Stimulated activated CD8-positive, alpha-beta memory T cell treated with anti-CD3 and anti-CD28 coated beads, Interleukin-7, amount 100 ng/mL, for 24 hours (primary cell): ENCODE measurements at regions not wholly inside any gene's neighbourhood (a gene's known extent, or its start where the extent isn't known, plus 50 kb on each side); places are given as distances from the start of the nearest gene placed in this dataset.

Experiments
- DNase-seq: peaks from one replicate; pipeline ENCODE4 v3.0.0-alpha.2; 2020; ENCODE audit warnings: low read depth

DNA sequence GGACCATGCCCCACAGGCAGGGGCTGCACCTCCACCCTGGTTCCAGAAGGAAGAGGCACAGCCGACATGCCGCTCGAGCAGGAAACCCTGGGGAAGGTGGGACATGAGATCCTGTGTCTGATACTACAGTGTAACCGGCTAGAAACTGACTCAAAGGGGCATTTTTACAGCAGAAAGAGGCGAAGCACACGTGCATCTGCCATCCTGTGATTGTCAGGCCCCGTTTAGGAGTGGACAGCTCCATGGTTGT is 62.7 kb downstream of the SIK1 start:
- DNase-seq, result no peak

DNA sequence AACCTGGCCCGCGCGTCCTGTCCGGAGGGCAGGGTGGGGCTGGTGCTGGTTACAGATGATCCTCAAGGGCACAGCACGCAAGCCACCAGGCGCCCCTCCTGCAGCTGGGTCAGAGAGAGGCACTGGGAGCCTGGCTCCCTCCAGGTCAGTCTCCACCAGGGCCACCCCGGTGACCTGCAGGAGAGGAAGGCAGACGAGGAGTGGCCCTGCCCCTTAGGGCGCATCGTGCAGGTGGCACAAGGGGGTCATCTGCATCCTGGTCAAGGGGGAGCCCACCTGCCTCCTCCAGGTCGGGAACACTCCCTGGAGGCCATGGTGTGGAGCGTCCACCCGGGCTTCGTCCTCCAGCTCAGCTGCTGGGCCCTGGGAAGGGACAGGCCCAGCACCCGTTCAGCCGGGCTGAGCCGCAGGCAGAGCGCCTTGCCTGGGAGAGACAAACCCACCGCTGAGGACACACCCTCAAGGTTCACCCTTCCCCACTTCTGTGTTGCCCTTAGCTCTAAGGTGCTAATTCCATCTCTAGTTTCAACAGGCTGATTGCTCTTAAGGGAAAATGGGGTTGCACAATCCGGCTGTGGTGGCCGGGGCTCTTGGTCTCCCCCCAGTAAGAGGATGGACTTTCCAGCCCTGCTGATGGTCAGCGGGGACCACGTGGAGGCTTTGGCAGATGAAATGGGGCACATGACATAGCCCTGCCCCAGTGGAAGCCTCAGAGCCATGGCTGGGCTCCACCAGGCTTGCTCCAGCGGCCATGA is 63.2 kb downstream of the SIK1 start:
- no peak for DNase-seq

DNA sequence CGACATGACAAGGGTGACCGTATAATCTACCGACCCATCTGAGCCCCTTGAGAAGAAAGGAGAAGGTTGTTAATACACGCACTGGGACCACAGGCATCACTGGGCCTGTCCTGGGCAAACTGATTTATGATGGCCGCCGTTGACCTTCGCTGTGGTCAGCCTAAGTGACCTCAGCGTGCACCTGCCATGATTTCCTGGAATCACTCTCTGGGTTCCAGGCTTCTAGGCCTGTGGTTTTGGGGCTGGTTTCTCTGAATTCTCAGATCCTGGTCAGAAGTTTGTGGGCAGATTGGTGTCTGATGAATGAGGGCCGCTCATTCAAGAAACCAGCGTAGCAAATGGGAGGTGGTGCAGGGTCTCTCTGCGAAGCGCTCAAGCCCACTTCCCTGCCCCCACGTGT is 64.0 kb downstream of the SIK1 start:
- no peak for DNase-seq

- peak; percentile 35 for DNase-seq
Measured at GRCh38 chr21:43362321-43362791, 64.6 kb downstream of the SIK1 start.

DNA sequence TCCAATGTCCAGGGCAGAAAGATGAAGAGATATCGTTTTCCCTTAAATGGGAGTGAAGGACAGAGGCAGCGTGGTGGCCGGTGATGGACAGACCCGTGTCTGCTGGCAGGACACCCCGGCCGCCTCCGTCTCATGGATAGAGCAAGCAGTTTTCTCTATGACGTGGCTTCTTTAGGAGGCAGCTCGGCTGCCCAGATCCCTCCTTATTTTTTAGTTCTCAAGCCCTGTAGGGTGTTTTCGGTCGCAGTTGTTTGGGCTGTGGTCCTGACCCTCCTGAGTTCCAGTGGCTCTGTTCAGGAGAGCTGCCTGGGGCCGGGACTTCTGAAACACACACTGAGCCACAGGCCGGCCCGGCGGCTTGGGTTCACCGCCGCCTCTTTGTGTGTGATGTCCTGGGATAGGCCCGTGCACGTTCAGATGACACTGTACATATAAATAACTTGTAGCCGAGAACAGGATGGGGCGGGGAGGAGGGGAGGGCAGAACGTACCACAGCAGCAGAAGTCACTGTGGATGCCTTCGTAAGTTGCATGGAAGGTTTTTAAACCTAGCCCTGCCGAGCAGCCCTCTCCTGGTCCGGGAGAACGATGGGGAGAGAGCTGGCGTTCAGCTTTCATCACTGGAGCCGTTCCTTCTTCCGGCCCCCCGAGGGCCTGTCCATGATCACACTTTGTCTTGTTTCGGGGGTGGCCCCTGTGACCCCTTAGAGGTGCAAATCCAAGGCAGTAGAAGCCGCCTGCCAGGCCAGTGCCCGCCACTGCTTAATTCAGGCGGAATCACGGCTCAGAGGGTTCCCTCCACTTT is 65.2 kb downstream of the SIK1 start:
- DNase-seq, result no peak

- DNase-seq, result no peak
Measured at GRCh38 chr21:43361127-43361492, 65.8 kb downstream of the SIK1 start.

DNA sequence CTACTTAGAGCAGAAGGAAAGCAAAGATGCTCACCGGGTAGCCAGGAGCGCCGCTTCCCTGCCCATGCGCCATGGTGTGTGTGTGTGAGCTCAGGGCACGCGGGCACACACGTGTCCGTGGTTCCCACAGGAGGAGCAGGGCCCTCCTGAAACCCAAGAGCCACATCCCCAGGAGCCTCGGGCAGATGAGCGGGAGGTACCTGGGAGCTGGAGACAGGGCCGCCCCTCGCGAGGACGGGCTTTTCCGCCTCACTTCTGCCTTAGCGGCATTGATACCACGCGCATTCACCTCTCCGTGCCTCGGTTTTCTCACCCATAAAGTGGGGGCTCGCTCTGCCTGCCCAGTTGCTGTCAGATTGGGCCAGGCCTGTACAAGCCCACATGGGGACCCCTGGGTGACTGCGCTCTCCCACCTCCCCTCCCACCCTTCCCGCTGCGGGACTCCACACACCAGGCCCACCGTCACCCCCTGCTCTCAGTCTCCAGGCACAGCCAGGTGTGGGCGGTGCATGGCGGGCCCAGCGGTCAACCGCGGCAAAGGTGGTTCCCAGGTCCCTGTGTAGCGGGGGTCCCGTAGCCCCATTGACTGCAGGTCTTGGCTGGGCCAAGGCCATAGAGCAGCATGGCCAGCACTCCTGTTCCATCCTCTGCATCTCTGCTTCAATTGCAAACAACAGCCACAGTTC is 66.3 kb downstream of the SIK1 start:
- DNase-seq, result no peak

DNA sequence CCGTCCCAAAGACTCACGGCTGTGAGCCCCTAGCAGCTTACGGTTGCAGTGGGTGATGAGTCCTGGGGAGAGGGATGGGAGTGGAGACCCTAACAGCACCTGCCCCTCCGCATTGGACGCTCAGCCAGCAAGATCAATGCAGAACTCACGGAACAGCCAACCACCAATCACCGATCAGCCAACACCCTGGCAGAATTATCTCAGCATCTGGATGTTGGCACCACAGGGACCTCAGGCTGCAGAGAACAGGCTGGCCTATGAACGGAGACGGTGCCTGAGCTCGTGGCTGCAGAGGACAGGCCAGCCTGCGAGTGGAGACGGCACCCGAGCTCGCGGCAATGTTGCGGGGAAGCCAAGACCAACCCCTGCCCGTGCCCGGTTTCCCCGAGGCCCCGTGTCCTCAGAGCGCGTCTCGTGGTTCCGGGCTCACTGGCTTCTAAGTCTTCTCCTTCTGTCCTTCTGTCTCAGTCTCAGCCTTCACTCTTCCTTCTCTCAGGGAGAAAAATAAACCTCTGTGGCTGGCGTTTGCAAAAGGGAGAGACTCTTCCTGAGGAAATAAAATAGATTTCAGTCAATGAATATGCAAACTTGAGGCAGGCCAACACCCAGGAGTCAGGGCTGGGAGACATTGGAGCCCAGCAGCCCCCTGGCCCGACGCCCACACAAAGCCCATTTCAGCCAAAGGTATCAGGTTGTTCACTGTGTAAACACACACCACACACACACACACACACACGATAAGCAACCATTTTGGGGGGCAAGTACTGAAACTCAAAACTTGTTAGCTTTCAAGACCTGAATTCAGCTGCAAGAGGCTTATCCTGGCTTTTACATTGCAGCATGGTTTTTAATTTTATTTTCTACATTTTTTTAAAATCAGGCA is 67.8 kb downstream of the SIK1 start:
- DNase-seq, result no peak

DNA sequence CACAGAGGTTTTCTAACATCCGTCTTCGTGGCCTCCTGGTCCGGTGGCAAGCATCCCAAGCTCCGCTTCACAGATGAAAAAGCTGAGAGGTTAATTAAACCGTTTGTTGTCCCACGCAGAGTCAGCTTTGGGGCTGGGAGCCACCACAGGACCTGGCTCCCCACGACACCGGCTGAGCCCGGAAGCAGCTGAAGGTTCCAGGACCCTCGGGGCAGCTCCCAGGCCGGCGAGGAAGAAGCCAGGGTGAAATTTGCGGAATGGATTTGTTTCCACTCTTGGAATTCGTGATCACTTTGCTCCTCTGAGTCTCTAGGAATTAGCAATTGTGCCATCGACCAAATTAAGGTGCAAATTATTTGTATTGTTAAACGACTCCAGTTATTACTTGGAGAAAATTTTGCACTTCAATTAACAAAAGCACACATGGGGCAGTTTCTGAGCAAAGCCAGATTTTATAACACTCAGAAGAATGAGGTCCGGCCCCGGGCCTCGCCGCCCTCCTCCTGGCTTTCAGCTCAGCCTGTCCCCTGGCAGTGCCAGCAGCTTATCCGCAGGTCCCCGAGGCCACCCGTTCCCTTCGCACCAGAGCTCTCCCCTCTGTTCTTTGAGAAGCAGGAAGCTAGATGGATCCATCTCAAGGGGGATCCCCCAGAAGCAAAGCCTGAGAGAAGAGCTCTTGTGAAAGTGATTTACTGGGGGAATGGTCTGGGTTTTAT is 69.1 kb downstream of the SIK1 start:
- no peak for DNase-seq

DNA sequence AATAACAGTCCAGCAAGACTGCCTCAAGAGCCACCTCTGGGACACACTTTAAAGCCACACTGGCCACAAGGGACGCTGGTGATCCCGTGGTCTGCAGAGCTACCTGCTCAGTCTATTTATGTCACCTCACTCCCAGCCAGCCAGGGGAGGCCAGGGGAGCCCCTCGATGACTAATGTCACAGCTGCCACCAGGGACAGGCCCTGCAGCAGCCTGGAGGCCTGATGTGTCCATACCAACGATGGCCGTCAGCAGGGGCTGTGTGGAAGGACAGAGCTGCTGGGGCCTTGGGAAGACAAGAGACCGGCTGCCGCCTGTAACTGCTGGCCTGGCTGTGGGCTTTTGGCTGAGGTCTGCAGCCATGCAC is 71.0 kb downstream of the SIK1 start:
- no peak for DNase-seq

DNA sequence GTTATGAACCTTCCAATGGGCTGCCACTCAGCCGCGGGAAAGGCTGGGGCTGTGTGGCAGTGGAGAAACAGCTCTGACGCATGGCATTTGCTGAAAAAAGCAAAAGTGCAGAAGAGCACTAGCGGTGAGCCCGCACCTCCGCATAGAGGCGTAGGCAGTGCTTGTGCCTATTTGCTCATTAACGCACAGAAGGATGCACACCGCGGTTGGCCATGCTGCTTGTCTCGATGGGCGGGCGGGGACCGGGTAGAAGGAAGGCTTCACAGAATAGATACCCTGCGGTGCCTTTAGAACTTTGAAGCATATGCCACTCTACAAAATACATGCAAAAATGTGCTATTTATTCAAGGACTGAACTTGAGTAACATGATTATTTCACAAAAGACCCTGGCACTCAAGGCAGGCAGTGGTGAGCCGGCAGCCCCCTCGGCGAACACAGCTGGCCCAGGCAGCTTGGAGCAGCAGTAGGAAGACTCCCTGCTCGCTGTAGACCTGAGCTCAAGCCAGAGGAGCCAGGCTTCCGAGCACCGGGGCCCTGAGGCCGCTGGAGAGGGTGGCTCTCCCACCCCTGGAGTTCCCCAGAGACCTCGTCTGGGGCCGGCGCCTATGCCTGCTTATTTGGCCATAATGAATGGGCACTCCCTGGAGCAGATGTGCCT is 71.5 kb downstream of the SIK1 start:
- no peak for DNase-seq

DNA sequence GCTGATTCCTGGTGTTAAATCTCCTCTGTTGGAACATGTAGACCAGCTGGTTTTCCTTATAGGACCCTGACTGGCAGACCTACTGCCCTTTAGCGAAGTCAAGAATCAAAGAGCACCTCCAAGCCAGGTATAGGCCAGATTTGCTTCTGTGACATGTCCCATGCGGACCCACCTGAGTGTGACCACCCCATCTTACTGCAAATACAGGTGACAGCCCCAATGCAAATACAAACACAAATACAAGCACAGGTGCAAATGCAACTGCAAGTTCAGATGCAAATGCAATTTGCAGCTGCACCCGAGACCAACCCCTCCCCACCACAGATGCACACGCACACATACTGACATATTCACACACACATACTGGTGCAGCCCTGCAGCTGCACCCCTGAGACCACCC is 72.3 kb downstream of the SIK1 start:
- DNase-seq, result no peak

- DNase-seq, result no peak
Measured at GRCh38 chr21:43354026-43354420, 72.9 kb downstream of the SIK1 start.

DNA sequence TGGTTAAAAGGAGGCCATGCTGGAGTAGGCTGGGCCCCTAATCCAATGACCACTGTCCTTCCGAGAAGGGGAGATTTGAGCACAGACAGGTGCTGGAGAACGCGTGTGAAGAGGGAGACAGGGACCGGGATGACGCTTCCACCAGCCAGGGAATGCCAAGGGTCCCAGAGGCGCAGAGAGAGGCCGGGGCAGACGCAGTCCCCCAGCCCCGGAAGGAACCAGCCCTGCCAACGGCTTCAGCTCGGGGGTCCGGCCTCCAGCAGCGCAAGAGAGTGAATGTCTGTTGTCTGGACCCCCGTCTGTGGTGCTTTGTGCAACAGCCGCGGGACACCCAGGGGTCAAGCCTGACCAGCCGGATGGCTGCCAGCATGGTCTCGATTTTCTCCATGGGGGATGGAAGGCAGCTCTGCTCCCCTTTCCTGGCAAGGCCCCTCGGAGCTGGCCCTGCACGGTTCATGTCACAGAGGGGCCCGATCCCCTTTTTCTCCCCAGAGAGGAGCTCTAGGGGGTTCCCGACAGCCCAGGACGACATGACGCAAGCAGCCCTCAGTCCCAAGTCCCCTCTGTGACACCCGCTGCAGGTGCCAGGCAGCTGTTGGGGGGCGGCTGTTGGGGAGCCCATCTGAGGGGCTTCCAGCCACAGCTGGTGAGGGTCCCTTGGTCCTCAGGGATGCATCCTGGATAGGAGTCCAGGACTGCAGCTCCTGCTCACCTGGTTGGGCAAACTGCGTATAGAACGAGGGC is 73.5 kb downstream of the SIK1 start:
- no peak for DNase-seq

- DNase-seq, result no peak
Measured at GRCh38 chr21:43352568-43353281, 74.2 kb downstream of the SIK1 start.

- DNase-seq, result no peak
Measured at GRCh38 chr21:43352154-43352537, 74.8 kb downstream of the SIK1 start.

DNA sequence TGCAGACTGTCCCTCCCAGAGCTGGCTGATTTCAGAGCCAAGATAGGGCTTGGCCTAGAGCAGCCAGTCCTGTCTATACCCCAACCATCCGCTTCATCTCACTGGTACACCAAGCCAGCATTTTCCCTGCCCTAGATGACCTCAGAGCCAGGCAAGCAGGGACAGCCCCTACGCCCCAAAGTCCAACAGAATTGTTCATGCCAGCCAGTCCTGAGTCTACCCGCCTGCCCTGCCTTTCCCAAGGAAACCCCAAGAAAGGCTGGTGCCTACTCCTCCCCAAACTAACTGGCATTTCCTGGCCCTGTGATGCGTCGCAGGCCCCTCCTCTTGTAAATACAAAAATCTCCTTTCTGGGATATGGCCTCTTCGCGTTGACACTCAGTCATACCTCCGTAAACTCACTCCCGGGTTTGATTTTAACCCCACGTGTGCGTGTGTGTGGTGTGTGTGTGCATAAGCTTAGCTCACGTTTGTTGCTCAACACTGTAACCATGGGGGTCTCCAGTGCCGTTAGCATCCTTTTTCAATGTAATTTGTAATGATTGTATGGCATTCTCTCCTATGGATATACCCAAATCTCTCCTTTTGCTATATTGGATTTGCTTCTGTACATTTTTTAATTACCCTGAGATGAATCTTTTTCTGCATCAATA is 75.3 kb downstream of the SIK1 start:
- DNase-seq, result no peak

GRCh38 chr21:43349644-43350043 is 77.3 kb downstream of the SIK1 start:
- DNase-seq, result no peak

- no peak for DNase-seq
Measured at GRCh38 chr21:43348801-43349261, 78.1 kb downstream of the SIK1 start.
